ENCODE measurements at regions not wholly inside any gene's neighbourhood (a gene's known extent, or its start where the extent isn't known, plus 50 kb on each side); places are given as distances from the start of the nearest gene placed in this dataset.

DNA sequence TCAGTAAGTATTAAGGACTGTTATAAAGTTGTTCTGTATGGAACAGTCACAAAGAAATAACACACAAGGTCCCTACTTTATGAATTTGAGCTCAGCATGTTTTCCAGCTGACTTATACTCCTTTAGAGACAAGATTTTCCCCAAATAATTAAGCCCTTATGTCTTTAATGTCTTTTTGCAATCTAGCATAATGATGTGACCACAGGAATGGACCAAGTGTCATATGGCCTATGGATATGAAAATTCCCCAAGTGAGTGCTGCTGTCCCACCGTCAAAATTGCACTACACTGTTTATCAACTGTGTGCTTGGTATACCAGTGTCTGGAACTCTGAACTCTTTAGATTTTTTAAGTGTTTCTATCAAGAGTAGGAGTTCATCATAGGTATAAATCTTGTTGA, 369.6 kb downstream of the PID1 start:
- Mint-ChIP-seq H3K4me1 (ENCODE audit: low read depth) (no peaks in the 10 kb centered on the region), H3K27ac (no peak overlapping the region), H3K9me3 (no peaks in the 10 kb centered on the region), H3K36me3 (ENCODE audit: low read depth) (no peaks in the 10 kb centered on the region), H3K27me3 (ENCODE audit: low read depth) (no peaks in the 10 kb centered on the region), H3K4me3 (no peak overlapping the region)
- DNase-seq = no peak
- intact Hi-C loops (cut with micrococcal nuclease) = no loop called here
- CTCF ChIA-PET = no interaction called here

- no peak overlapping the region for H3K27ac Mint-ChIP-seq
- H3K9me3 Mint-ChIP-seq = peaks cover 5% of the 10 kb centered on the region
- no peaks in the 10 kb centered on the region for H3K4me1 Mint-ChIP-seq (ENCODE audit: low read depth)
- no peak for DNase-seq
- CTCF ChIA-PET = no interaction called here
- intact Hi-C loops (cut with micrococcal nuclease) = no loop called here
- no peaks in the 10 kb centered on the region for H3K27me3 Mint-ChIP-seq (ENCODE audit: low read depth)
- no peaks in the 10 kb centered on the region for H3K36me3 Mint-ChIP-seq (ENCODE audit: low read depth)
- no peak overlapping the region for H3K4me3 Mint-ChIP-seq
These were observed 392.9 kb downstream of the PID1 start for GRCh38 chr2:228878138-228878537.

GRCh38 chr2:228876276-228876675, 394.8 kb downstream of the PID1 start:
- H3K36me3 Mint-ChIP-seq (ENCODE audit: low read depth) = no peaks in the 10 kb centered on the region
- no peak for DNase-seq
- no peaks in the 10 kb centered on the region for H3K4me1 Mint-ChIP-seq (ENCODE audit: low read depth)
- CTCF ChIA-PET = no interaction called here
- H3K27ac Mint-ChIP-seq = no peak overlapping the region
- H3K9me3 Mint-ChIP-seq = peaks cover 5% of the 10 kb centered on the region
- intact Hi-C loops (cut with micrococcal nuclease) = no loop called here
- no peaks in the 10 kb centered on the region for H3K27me3 Mint-ChIP-seq (ENCODE audit: low read depth)
- no peak overlapping the region for H3K4me3 Mint-ChIP-seq

GRCh38 chr2:228875152-228875900, 395.8 kb downstream of the PID1 start:
- Mint-ChIP-seq H3K36me3 (ENCODE audit: low read depth) (no peaks in the 10 kb centered on the region), H3K4me1 (ENCODE audit: low read depth) (no peaks in the 10 kb centered on the region), H3K27ac (no peak overlapping the region), H3K27me3 (ENCODE audit: low read depth) (no peaks in the 10 kb centered on the region), H3K4me3 (no peak overlapping the region), H3K9me3 (peaks cover 5% of the 10 kb centered on the region)
- DNase-seq = no peak
- intact Hi-C loops (cut with micrococcal nuclease) = no loop called here
- CTCF ChIA-PET = no interaction called here

- no peaks in the 10 kb centered on the region for H3K27me3 Mint-ChIP-seq (ENCODE audit: low read depth)
- no peaks in the 10 kb centered on the region for H3K36me3 Mint-ChIP-seq (ENCODE audit: low read depth)
- no peak overlapping the region for H3K27ac Mint-ChIP-seq
- H3K4me3 Mint-ChIP-seq = no peak overlapping the region
- intact Hi-C loops (cut with micrococcal nuclease) = no loop called here
- H3K9me3 Mint-ChIP-seq = peaks cover 7% of the 10 kb centered on the region
- H3K4me1 Mint-ChIP-seq (ENCODE audit: low read depth) = no peaks in the 10 kb centered on the region
- no peak for DNase-seq
- CTCF ChIA-PET = no interaction called here
These were observed 400.1 kb downstream of the PID1 start for GRCh38 chr2:228871012-228871411.

GRCh38 chr2:228869636-228870264, 401.3 kb downstream of the PID1 start:
- CTCF ChIA-PET = no interaction called here
- H3K9me3 Mint-ChIP-seq = peaks cover 7% of the 10 kb centered on the region
- no peaks in the 10 kb centered on the region for H3K36me3 Mint-ChIP-seq (ENCODE audit: low read depth)
- H3K4me3 Mint-ChIP-seq = no peak overlapping the region
- no peak for DNase-seq
- no peak overlapping the region for H3K27ac Mint-ChIP-seq
- intact Hi-C loops (cut with micrococcal nuclease) = no loop called here
- H3K4me1 Mint-ChIP-seq (ENCODE audit: low read depth) = no peaks in the 10 kb centered on the region
- no peaks in the 10 kb centered on the region for H3K27me3 Mint-ChIP-seq (ENCODE audit: low read depth)

- Mint-ChIP-seq H3K36me3 (ENCODE audit: low read depth) (no peaks in the 10 kb centered on the region), H3K27ac (no peak overlapping the region), H3K9me3 (peaks cover 3% of the 10 kb centered on the region), H3K27me3 (ENCODE audit: low read depth) (no peaks in the 10 kb centered on the region), H3K4me1 (ENCODE audit: low read depth) (no peaks in the 10 kb centered on the region), H3K4me3 (no peak overlapping the region)
- CTCF ChIA-PET = interaction anchor here (0.7 kb wide), 1 partner anchor 1528 kb away, joined by 3 read pairs; no protein-coding TSS in a partner anchor
- intact Hi-C loops (cut with micrococcal nuclease) = no loop called here
- no peak for DNase-seq
These were observed 403.7 kb downstream of the PID1 start for GRCh38 chr2:228867406-228867805.

GRCh38 chr2:228866781-228867180, 404.3 kb downstream of the PID1 start:
- Mint-ChIP-seq H3K27ac (no peak overlapping the region), H3K4me1 (ENCODE audit: low read depth) (no peaks in the 10 kb centered on the region), H3K9me3 (peaks cover 3% of the 10 kb centered on the region), H3K27me3 (ENCODE audit: low read depth) (no peaks in the 10 kb centered on the region), H3K36me3 (ENCODE audit: low read depth) (no peaks in the 10 kb centered on the region), H3K4me3 (no peak overlapping the region)
- CTCF ChIA-PET = interaction anchor here (0.7 kb wide), 1 partner anchor 1527 kb away, joined by 3 read pairs; no protein-coding TSS in a partner anchor
- intact Hi-C loops (cut with micrococcal nuclease) = no loop called here
- DNase-seq = no peak

- CTCF ChIA-PET = no interaction called here
- no peaks in the 10 kb centered on the region for H3K4me1 Mint-ChIP-seq (ENCODE audit: low read depth)
- peaks cover 3% of the 10 kb centered on the region for H3K9me3 Mint-ChIP-seq
- intact Hi-C loops (cut with micrococcal nuclease) = no loop called here
- no peak overlapping the region for H3K27ac Mint-ChIP-seq
- H3K27me3 Mint-ChIP-seq (ENCODE audit: low read depth) = no peaks in the 10 kb centered on the region
- DNase-seq = no peak
- no peaks in the 10 kb centered on the region for H3K36me3 Mint-ChIP-seq (ENCODE audit: low read depth)
- no peak overlapping the region for H3K4me3 Mint-ChIP-seq
These were observed 405.0 kb downstream of the PID1 start for GRCh38 chr2:228866044-228866443.

GRCh38 chr2:228864131-228864530, 407.0 kb downstream of the PID1 start:
- H3K4me1 Mint-ChIP-seq (ENCODE audit: low read depth) = no peaks in the 10 kb centered on the region
- CTCF ChIA-PET = no interaction called here

GRCh38 chr2:228860601-228861285, 410.3 kb downstream of the PID1 start:
- H3K36me3 Mint-ChIP-seq (ENCODE audit: low read depth) = no peaks in the 10 kb centered on the region
- no peaks in the 10 kb centered on the region for H3K27me3 Mint-ChIP-seq (ENCODE audit: low read depth)
- CTCF ChIA-PET = no interaction called here
- peaks cover 6% of the 10 kb centered on the region for H3K9me3 Mint-ChIP-seq
- intact Hi-C loops (cut with micrococcal nuclease) = no loop called here
- DNase-seq = no peak
- no peak overlapping the region for H3K4me3 Mint-ChIP-seq
- no peak overlapping the region for H3K27ac Mint-ChIP-seq
- no peaks in the 10 kb centered on the region for H3K4me1 Mint-ChIP-seq (ENCODE audit: low read depth)

More at GRCh38 chr2:228864131-228864530, 407.0 kb downstream of the PID1 start:
- Mint-ChIP-seq H3K27ac (no peak overlapping the region), H3K36me3 (ENCODE audit: low read depth) (no peaks in the 10 kb centered on the region), H3K9me3 (peaks cover 8% of the 10 kb centered on the region), H3K27me3 (ENCODE audit: low read depth) (no peaks in the 10 kb centered on the region), H3K4me3 (no peak overlapping the region)
- no peak for DNase-seq
- intact Hi-C loops (cut with micrococcal nuclease) = no loop called here

GRCh38 chr2:228853151-228853550, 417.9 kb downstream of the PID1 start:
- no peak overlapping the region for H3K4me3 Mint-ChIP-seq
- H3K9me3 Mint-ChIP-seq = peaks cover 3% of the 10 kb centered on the region
- no peaks in the 10 kb centered on the region for H3K27me3 Mint-ChIP-seq (ENCODE audit: low read depth)
- no peaks in the 10 kb centered on the region for H3K36me3 Mint-ChIP-seq (ENCODE audit: low read depth)
- CTCF ChIA-PET = no interaction called here
- intact Hi-C loops (cut with micrococcal nuclease) = no loop called here
- no peaks in the 10 kb centered on the region for H3K4me1 Mint-ChIP-seq (ENCODE audit: low read depth)
- no peak overlapping the region for H3K27ac Mint-ChIP-seq
- no peak for DNase-seq

GRCh38 chr2:228848638-228849037, 422.4 kb downstream of the PID1 start:
- intact Hi-C loops (cut with micrococcal nuclease) = no loop called here
- Mint-ChIP-seq H3K36me3 (ENCODE audit: low read depth) (no peaks in the 10 kb centered on the region), H3K27me3 (ENCODE audit: low read depth) (no peaks in the 10 kb centered on the region), H3K27ac (no peak overlapping the region), H3K4me1 (ENCODE audit: low read depth) (no peaks in the 10 kb centered on the region), H3K4me3 (no peak overlapping the region), H3K9me3 (peaks cover 1% of the 10 kb centered on the region)
- no peak for DNase-seq
- CTCF ChIA-PET = no interaction called here
